ENCODE measurements at regions not wholly inside any gene's neighbourhood (a gene's known extent, or its start where the extent isn't known, plus 50 kb on each side); places are given as distances from the start of the nearest gene placed in this dataset.

- TF ChIP-seq BACH1 (IDR thresholded peaks at IDR 0.05; ENCODE audit: low read length) (no peak), GABPA (IDR thresholded peaks at IDR 0.05; ENCODE audit: borderline replicate concordance, insufficient read depth, low read length) (no peak), TBP (IDR thresholded peaks at IDR 0.05; ENCODE audit: low read depth, low read length) (no peak), SIRT6 (IDR thresholded peaks at IDR 0.05; ENCODE audit: low read length) (no peak), NRF1 (IDR thresholded peaks at IDR 0.05; ENCODE audit: low read depth, low read length) (no peak), CHD2 (IDR thresholded peaks at IDR 0.05; ENCODE audit: low read length) (no peak), CBX5 (IDR thresholded peaks at IDR 0.05; ENCODE audit: low read depth, low read length) (no peak), CBX8 (IDR thresholded peaks at IDR 0.05; ENCODE audit: borderline replicate concordance, low read depth, low read length) (no peak), CHD1 (IDR thresholded peaks at IDR 0.05; ENCODE audit: low read depth, low read length) (no peak), GTF2F1 (IDR thresholded peaks at IDR 0.05; ENCODE audit: borderline replicate concordance, low read depth, low read length) (no peak), SIN3A (conservative IDR thresholded peaks at IDR 0.05 in 1 of 2, IDR thresholded peaks at IDR 0.05 in 1 of 2; ENCODE audit: low read depth in 1 of 2, low read length in 2 of 2) (no peak), MAX (IDR thresholded peaks at IDR 0.05) (no peak), BCL11A (IDR thresholded peaks at IDR 0.05; ENCODE audit: low read depth in 2 of 2, low read length in 2 of 2) (no peak)
- TF ChIP-seq, protein P1, sequence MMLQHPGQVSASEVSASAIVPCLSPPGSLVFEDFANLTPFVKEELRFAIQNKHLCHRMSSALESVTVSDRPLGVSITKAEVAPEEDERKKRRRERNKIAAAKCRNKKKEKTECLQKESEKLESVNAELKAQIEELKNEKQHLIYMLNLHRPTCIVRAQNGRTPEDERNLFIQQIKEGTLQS (IDR thresholded peaks at IDR 0.05; ENCODE audit: insufficient read depth, low read depth, low read length), result no peak
- no peak overlapping the region for H2BK15ac ChIP-seq (ENCODE audit: low read length)
- CTCF ChIA-PET (ENCODE audit: partially characterized antibody), result no interaction called here
Measured at GRCh38 chr5:130743092-130743491, 422.0 kb downstream of the HINT1 start.

More at GRCh38 chr5:130743092-130743491, 422.0 kb downstream of the HINT1 start:
- Histone ChIP-seq H2BK120ac (replicated peaks; ENCODE audit: low read depth, low read length) (no peak overlapping the region), H2BK20ac (ENCODE audit: low read length) (no peak overlapping the region), H4K5ac (ENCODE audit: insufficient read length, low read depth, low read length) (no peak overlapping the region), H2BK12ac (ENCODE audit: low read depth, low read length) (no peak overlapping the region), H4K8ac (ENCODE audit: extremely low read depth, insufficient read depth, low read length) (no peak overlapping the region), H3K56ac (replicated peaks; ENCODE audit: insufficient read length, low read depth, low read length) (no peak overlapping the region), H3K27ac (ENCODE audit: low read depth, low read length) (no peak overlapping the region), H2AK5ac (ENCODE audit: low read depth, low read length) (no peak overlapping the region), H4K20me1 (replicated peaks in 1 of 2; ENCODE audit: control insufficient read depth in 1 of 2, insufficient read depth in 2 of 2, low read length in 2 of 2) (no peaks in the 10 kb centered on the region), H3K14ac (ENCODE audit: insufficient read length) (no peak overlapping the region), H3K9ac (replicated peaks in 1 of 4; ENCODE audit: extremely low read depth in 1 of 4, low read depth in 3 of 4, low read length in 3 of 4) (no peak overlapping the region), H3K4ac (replicated peaks; ENCODE audit: insufficient read length, low read depth, low read length) (no peak overlapping the region), H3K4me2 (ENCODE audit: insufficient read depth in 1 of 2, low read depth in 2 of 2, low read length in 2 of 2) (no peak overlapping the region), H3K36me3 (ENCODE audit: control insufficient read depth in 2 of 4, insufficient read depth in 4 of 4, low read length in 3 of 4) (no peaks in the 10 kb centered on the region; a peak in 1 of 8 replicates), H4K91ac (replicated peaks; ENCODE audit: insufficient read length, low read length) (no peak overlapping the region), H3K4me3 (ENCODE audit: extremely low read depth in 1 of 4, insufficient read depth in 2 of 4, low read depth in 3 of 4, low read length in 4 of 4) (no peak overlapping the region), H3K4me1 (replicated peaks in 1 of 4; ENCODE audit: control insufficient read depth in 3 of 4, insufficient read depth in 4 of 4, low read length in 3 of 4) (no peaks in the 10 kb centered on the region), H3K79me1 (ENCODE audit: low read depth, low read length) (no peaks in the 10 kb centered on the region), H2AFZ (ENCODE audit: low read length) (no peak overlapping the region), H2BK5ac (ENCODE audit: low read depth, low read length) (no peak overlapping the region), H3K79me2 (ENCODE audit: control insufficient read depth in 1 of 2, insufficient read depth in 2 of 2, low read length in 2 of 2) (no peaks in the 10 kb centered on the region), H3K23ac (ENCODE audit: insufficient read length) (no peak overlapping the region), H3K9me3 (ENCODE audit: insufficient read depth in 2 of 2, low read depth in 1 of 2, low read length in 1 of 2) (peaks cover 6 to 9% of the 10 kb centered on the region in 2 experiments), H3K27me3 (replicated peaks in 1 of 4; ENCODE audit: control insufficient read depth in 3 of 4, extremely low read depth in 1 of 4, insufficient read depth in 3 of 4, low read length in 3 of 4) (no peaks in the 10 kb centered on the region), H3K18ac (ENCODE audit: extremely low read depth, low read length) (no peak overlapping the region), H3K23me2 (ENCODE audit: low read depth, low read length) (no peaks in the 10 kb centered on the region)
- DNase-seq (ENCODE audit: low read depth in 1 of 2, low spot score in 2 of 2) (no peak), FAIRE-seq (no peak)
- POLR2A ChIA-PET (ENCODE audit: partially characterized antibody), result no interaction called here
- 94% methylated on average over 1 of the region's 1 CpG; no CpG with 5 or more reads in 1 of the 2 experiments for WGBS, 2 experiments (ENCODE audit: extremely low coverage in 1 of 2, insufficient coverage in 1 of 2, insufficient read length in 1 of 2, insufficient replicate concordance in 2 of 2, low coverage in 1 of 2, low lambda C conversion rate in 2 of 2, missing lambda C conversion rate in 1 of 2)

Measured in H1 (cell line).